ENCODE measurements at regions not wholly inside any gene's neighbourhood (a gene's known extent, or its start where the extent isn't known, plus 50 kb on each side); places are given as distances from the start of the nearest gene placed in this dataset.

- H3K27me3 ChIP-seq (ENCODE audit: control insufficient read depth in 4 of 4, insufficient read depth in 4 of 4, low read length in 3 of 4): peaks cover 0 to 14% (median under 1%) of the 10 kb centered on the region in 4 donors
- H3K4me1 ChIP-seq (ENCODE audit: control insufficient read depth in 4 of 4, insufficient read depth in 4 of 4, low read length in 3 of 4): no peaks in the 10 kb centered on the region
- H3K4me3 ChIP-seq (ENCODE audit: low read depth in 1 of 3, low read length in 3 of 3): no peak overlapping the region
- H3K36me3 ChIP-seq (ENCODE audit: control insufficient read depth in 4 of 4, insufficient read depth in 3 of 4, low read depth in 1 of 4, low read length in 3 of 4): no peaks in the 10 kb centered on the region
- 72% methylated on average over 6 of the region's 6 CpGs for WGBS
- no peak overlapping the region for H3K27ac ChIP-seq (ENCODE audit: low read depth in 1 of 2, low read length in 2 of 2)
- TF ChIP-seq REST (IDR thresholded peaks at IDR 0.05) (no peak), FOXA1 (IDR thresholded peaks at IDR 0.05) (no peak), FOXA2 (IDR thresholded peaks at IDR 0.05) (no peak), EGR1 (IDR thresholded peaks at IDR 0.05; ENCODE audit: low read depth in 2 of 2) (no peak), ATF3 (IDR thresholded peaks at IDR 0.05) (no peak)
- TF ChIP-seq, protein P1, sequence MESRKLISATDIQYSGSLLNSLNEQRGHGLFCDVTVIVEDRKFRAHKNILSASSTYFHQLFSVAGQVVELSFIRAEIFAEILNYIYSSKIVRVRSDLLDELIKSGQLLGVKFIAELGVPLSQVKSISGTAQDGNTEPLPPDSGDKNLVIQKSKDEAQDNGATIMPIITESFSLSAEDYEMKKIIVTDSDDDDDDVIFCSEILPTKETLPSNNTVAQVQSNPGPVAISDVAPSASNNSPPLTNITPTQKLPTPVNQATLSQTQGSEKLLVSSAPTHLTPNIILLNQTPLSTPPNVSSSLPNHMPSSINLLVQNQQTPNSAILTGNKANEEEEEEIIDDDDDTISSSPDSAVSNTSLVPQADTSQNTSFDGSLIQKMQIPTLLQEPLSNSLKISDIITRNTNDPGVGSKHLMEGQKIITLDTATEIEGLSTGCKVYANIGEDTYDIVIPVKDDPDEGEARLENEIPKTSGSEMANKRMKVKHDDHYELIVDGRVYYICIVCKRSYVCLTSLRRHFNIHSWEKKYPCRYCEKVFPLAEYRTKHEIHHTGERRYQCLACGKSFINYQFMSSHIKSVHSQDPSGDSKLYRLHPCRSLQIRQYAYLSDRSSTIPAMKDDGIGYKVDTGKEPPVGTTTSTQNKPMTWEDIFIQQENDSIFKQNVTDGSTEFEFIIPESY (IDR thresholded peaks at IDR 0.05): no peak
- H3K9me3 ChIP-seq (ENCODE audit: control insufficient read depth in 4 of 4, low read length in 3 of 4): no peaks in the 10 kb centered on the region
- no peak for DNase-seq (ENCODE audit: low spot score)
- H3K9ac ChIP-seq (ENCODE audit: low read depth in 1 of 2, low read length in 2 of 2): no peak overlapping the region
Measured at GRCh38 chr14:87810711-87811110, 182.3 kb downstream of the GALC start.

- no peak for TF ChIP-seq RAD21 (IDR thresholded peaks at IDR 0.05)
- no peak for TF ChIP-seq GABPA (IDR thresholded peaks at IDR 0.05 in 1 of 2, conservative IDR thresholded peaks at IDR 0.05 in 1 of 2)
- no peak for TF ChIP-seq REST (IDR thresholded peaks at IDR 0.05)
- TF ChIP-seq FOXA2 (IDR thresholded peaks at IDR 0.05): no peak
- no peak for TF ChIP-seq RXRA (IDR thresholded peaks at IDR 0.05)
- no peak for TF ChIP-seq HNF4A (conservative IDR thresholded peaks at IDR 0.05)
- TF ChIP-seq, protein P2, sequence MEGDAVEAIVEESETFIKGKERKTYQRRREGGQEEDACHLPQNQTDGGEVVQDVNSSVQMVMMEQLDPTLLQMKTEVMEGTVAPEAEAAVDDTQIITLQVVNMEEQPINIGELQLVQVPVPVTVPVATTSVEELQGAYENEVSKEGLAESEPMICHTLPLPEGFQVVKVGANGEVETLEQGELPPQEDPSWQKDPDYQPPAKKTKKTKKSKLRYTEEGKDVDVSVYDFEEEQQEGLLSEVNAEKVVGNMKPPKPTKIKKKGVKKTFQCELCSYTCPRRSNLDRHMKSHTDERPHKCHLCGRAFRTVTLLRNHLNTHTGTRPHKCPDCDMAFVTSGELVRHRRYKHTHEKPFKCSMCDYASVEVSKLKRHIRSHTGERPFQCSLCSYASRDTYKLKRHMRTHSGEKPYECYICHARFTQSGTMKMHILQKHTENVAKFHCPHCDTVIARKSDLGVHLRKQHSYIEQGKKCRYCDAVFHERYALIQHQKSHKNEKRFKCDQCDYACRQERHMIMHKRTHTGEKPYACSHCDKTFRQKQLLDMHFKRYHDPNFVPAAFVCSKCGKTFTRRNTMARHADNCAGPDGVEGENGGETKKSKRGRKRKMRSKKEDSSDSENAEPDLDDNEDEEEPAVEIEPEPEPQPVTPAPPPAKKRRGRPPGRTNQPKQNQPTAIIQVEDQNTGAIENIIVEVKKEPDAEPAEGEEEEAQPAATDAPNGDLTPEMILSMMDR (IDR thresholded peaks at IDR 0.05; ENCODE audit: low read depth, low read length, missing input control): no peak
- no peak for TF ChIP-seq HNF4G (IDR thresholded peaks at IDR 0.05)
- TF ChIP-seq SP1 (IDR thresholded peaks at IDR 0.05): no peak
- no peak for TF ChIP-seq YY1 (IDR thresholded peaks at IDR 0.05)
- no peak for TF ChIP-seq FOXA1 (IDR thresholded peaks at IDR 0.05)
- TF ChIP-seq JUND (IDR thresholded peaks at IDR 0.05): no peak
- TF ChIP-seq, protein P1 (IDR thresholded peaks at IDR 0.05): no peak
- no peak for TF ChIP-seq EGR1 (IDR thresholded peaks at IDR 0.05; ENCODE audit: low read depth in 2 of 2)
- TF ChIP-seq, protein P3, sequence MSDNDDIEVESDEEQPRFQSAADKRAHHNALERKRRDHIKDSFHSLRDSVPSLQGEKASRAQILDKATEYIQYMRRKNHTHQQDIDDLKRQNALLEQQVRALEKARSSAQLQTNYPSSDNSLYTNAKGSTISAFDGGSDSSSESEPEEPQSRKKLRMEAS (IDR thresholded peaks at IDR 0.05): no peak
- no peak for TF ChIP-seq ATF3 (IDR thresholded peaks at IDR 0.05)
- no peak for TF ChIP-seq NR2F2 (IDR thresholded peaks at IDR 0.05)
- TF ChIP-seq TAF1 (conservative IDR thresholded peaks at IDR 0.05): no peak
- no peaks in the 10 kb centered on the region for H3K9me3 ChIP-seq (ENCODE audit: control insufficient read depth in 4 of 4, low read length in 3 of 4)
- H3K36me3 ChIP-seq (ENCODE audit: control insufficient read depth in 4 of 4, insufficient read depth in 3 of 4, low read depth in 1 of 4, low read length in 3 of 4): no peaks in the 10 kb centered on the region
- no peak overlapping the region for H3K9ac ChIP-seq (ENCODE audit: low read depth in 1 of 2, low read length in 2 of 2)
- WGBS: 80% methylated on average over 5 of the region's 5 CpGs
- DNase-seq (ENCODE audit: low spot score): no peak
- H3K27ac ChIP-seq (ENCODE audit: low read depth in 1 of 2, low read length in 2 of 2): no peak overlapping the region
- no peak overlapping the region for H3K4me3 ChIP-seq (ENCODE audit: low read depth in 1 of 3, low read length in 3 of 3)
- no peaks in the 10 kb centered on the region for H3K4me1 ChIP-seq (ENCODE audit: control insufficient read depth in 4 of 4, insufficient read depth in 4 of 4, low read length in 3 of 4)
- H3K27me3 ChIP-seq (ENCODE audit: control insufficient read depth in 4 of 4, insufficient read depth in 4 of 4, low read length in 3 of 4): peaks cover 0 to 9% (median under 1%) of the 10 kb centered on the region in 4 donors
Measured at GRCh38 chr14:87809261-87809660, 183.7 kb downstream of the GALC start.
